H1 (cell line): ENCODE measurements at regions not wholly inside any gene's neighbourhood (a gene's known extent, or its start where the extent isn't known, plus 50 kb on each side); places are given as distances from the start of the nearest gene placed in this dataset.

Source experiments
- CTCF ChIA-PET: fragments of 300-600 bp; sonication (Branson Sonifier 250); formaldehyde crosslinking; loops from one replicate; lab custom pipeline; 2021; ENCODE audit not compliant: partially characterized antibody; lab: Charles Lee
- POLR2A ChIA-PET: fragments of 300-600 bp; sonication (Branson Sonifier 250); formaldehyde crosslinking; loops from one replicate; lab custom pipeline; 2021; ENCODE audit warnings: inconsistent platforms; ENCODE audit not compliant: partially characterized antibody; lab: Charles Lee
- DNase-seq, 2 experiments: peaks; one replicate each; pipeline versions ENCODE4 v3.0.0 to v3.0.0-alpha.2; 2010 to 2022; ENCODE audit warnings: low spot score in 2 of 2, low read depth in 1 of 2, mixed read lengths in 1 of 2
- FAIRE-seq: peaks from 2 replicates; lab custom pipeline; 2011; peaks lifted over from hg19 to GRCh38; lab: Jason Lieb, UNC
- H2AFZ ChIP-seq: 2 replicates; pipeline ENCODE4 v1.8.1; 2012; ENCODE audit warnings: low read length, inconsistent platforms
- H2AK5ac ChIP-seq: 2 replicates; pipeline ENCODE4 v1.6.1; 2013; ENCODE audit warnings: low read depth, low read length
- H2BK120ac ChIP-seq: replicated peaks from 2 replicates; pipeline ENCODE3; 2013; ENCODE audit warnings: low read depth, low read length, inconsistent platforms
- H2BK12ac ChIP-seq: 2 replicates; pipeline ENCODE4 v1.6.1; 2013; ENCODE audit warnings: low read depth, low read length
- H2BK15ac ChIP-seq: 2 replicates; pipeline ENCODE4 v1.6.1; 2013; ENCODE audit warnings: low read length
- H2BK20ac ChIP-seq: 2 replicates; pipeline ENCODE4 v1.6.1; 2013; ENCODE audit warnings: low read length
- H2BK5ac ChIP-seq: 2 replicates; pipeline ENCODE4 v1.6.1; 2013; ENCODE audit warnings: low read depth, low read length
- H3K14ac ChIP-seq: 2 replicates; pipeline ENCODE4 v1.6.1; 2013; ENCODE audit warnings: inconsistent platforms; ENCODE audit not compliant: insufficient read length
- H3K18ac ChIP-seq: 2 replicates; pipeline ENCODE4 v1.6.1; 2013; ENCODE audit warnings: low read length; ENCODE audit errors: extremely low read depth
- H3K23ac ChIP-seq: 2 replicates; pipeline ENCODE4 v1.6.1; 2013; ENCODE audit warnings: inconsistent platforms; ENCODE audit not compliant: insufficient read length
- H3K23me2 ChIP-seq: 2 replicates; pipeline ENCODE4 v1.6.1; 2013; ENCODE audit warnings: low read depth, low read length
- H3K27ac ChIP-seq: 2 replicates; pipeline ENCODE4 v1.6.1; 2011; ENCODE audit warnings: low read depth, low read length, inconsistent platforms
- H3K27me3 ChIP-seq, 4 experiments: replicated peaks in 1 of 4; 1 replicate in 1 of 4; 2 replicates in 3 of 4; pipeline versions ENCODE4 v1.6.1 to v1.8.1; 2011 to 2013; ENCODE audit warnings: low read length in 3 of 4, mild to moderate bottlenecking in 3 of 4, inconsistent platforms in 2 of 4, mixed read lengths in 2 of 4, moderate library complexity in 1 of 4; ENCODE audit not compliant: control insufficient read depth in 3 of 4, insufficient read depth in 3 of 4; ENCODE audit errors: extremely low read depth in 1 of 4
- H3K36me3 ChIP-seq, 4 experiments: 2 replicates each; pipeline versions ENCODE4 v1.6.1 to v1.8.1; 2011 to 2013; ENCODE audit warnings: mild to moderate bottlenecking in 4 of 4, low read length in 3 of 4, moderate library complexity in 2 of 4, control low read depth in 1 of 4, inconsistent platforms in 1 of 4; ENCODE audit not compliant: insufficient read depth in 4 of 4, control insufficient read depth in 2 of 4
- H3K4ac ChIP-seq: replicated peaks from 2 replicates; pipeline ENCODE3; 2013; ENCODE audit warnings: low read length, low read depth, mixed read lengths, inconsistent platforms; ENCODE audit not compliant: insufficient read length
- H3K4me1 ChIP-seq, 4 experiments: replicated peaks in 1 of 4; 1 replicate in 1 of 4; 2 replicates in 3 of 4; pipeline versions ENCODE4 v1.6.1 to v1.8.1; 2011 to 2013; ENCODE audit warnings: low read length in 3 of 4, inconsistent platforms in 2 of 4, mixed read lengths in 1 of 4; ENCODE audit not compliant: insufficient read depth in 4 of 4, control insufficient read depth in 3 of 4
- H3K4me2 ChIP-seq, 2 experiments: 2 replicates each; pipeline versions ENCODE4 v1.6.1 to v1.8.1; 2011 to 2013; ENCODE audit warnings: low read depth in 2 of 2, low read length in 2 of 2, control low read depth in 1 of 2, inconsistent platforms in 1 of 2, mild to moderate bottlenecking in 1 of 2; ENCODE audit not compliant: insufficient read depth in 1 of 2
- H3K4me3 ChIP-seq, 4 experiments: fragments of 200-600, 300-600 bp in 1 of 4; sonication (generic), shearing (Covaris generic), sonication (Bioruptor Twin) in 1 of 4; 2 replicates each; pipeline versions ENCODE4 v1.5.1 to v1.8.1; 2011 to 2016; ENCODE audit warnings: low read length in 4 of 4, low read depth in 3 of 4, control low read depth in 2 of 4, inconsistent platforms in 2 of 4, mild to moderate bottlenecking in 2 of 4, mixed read lengths in 1 of 4, moderate library complexity in 1 of 4; ENCODE audit not compliant: insufficient read depth in 2 of 4; ENCODE audit errors: extremely low read depth in 1 of 4
- H3K56ac ChIP-seq: replicated peaks from 2 replicates; pipeline ENCODE3; 2013; ENCODE audit warnings: low read depth, mild to moderate bottlenecking, mixed read lengths, low read length, inconsistent platforms; ENCODE audit not compliant: insufficient read length
- H3K79me1 ChIP-seq: 2 replicates; pipeline ENCODE4 v1.6.1; 2013; ENCODE audit warnings: low read depth, low read length, control low read depth
- H3K79me2 ChIP-seq, 2 experiments: 2 replicates each; pipeline versions ENCODE4 v1.6.1 to v1.8.1; 2012 to 2013; ENCODE audit warnings: low read length in 2 of 2, mild to moderate bottlenecking in 2 of 2, inconsistent platforms in 1 of 2; ENCODE audit not compliant: insufficient read depth in 2 of 2, control insufficient read depth in 1 of 2
- H3K9ac ChIP-seq, 4 experiments: replicated peaks in 1 of 4; 1 replicate in 1 of 4; 2 replicates in 3 of 4; pipeline versions ENCODE4 v1.6.1 to v1.8.1; 2011 to 2013; ENCODE audit warnings: low read depth in 3 of 4, low read length in 3 of 4, control low read depth in 2 of 4, mild to moderate bottlenecking in 2 of 4, moderate library complexity in 2 of 4, inconsistent platforms in 1 of 4; ENCODE audit errors: extremely low read depth in 1 of 4
- H3K9me3 ChIP-seq, 2 experiments: 2 replicates each; pipeline versions ENCODE4 v1.6.1 to v1.8.1; 2012 to 2013; ENCODE audit warnings: mild to moderate bottlenecking in 2 of 2, moderate library complexity in 2 of 2, control low read depth in 1 of 2, inconsistent platforms in 1 of 2, low read depth in 1 of 2, low read length in 1 of 2, mixed read lengths in 1 of 2; ENCODE audit not compliant: insufficient read depth in 2 of 2
- H4K20me1 ChIP-seq, 2 experiments: replicated peaks in 1 of 2; 2 replicates each; pipeline versions ENCODE3 to v1.8.1; 2011 to 2013; ENCODE audit warnings: inconsistent platforms in 2 of 2, low read length in 2 of 2, mild to moderate bottlenecking in 1 of 2; ENCODE audit not compliant: insufficient read depth in 2 of 2, control insufficient read depth in 1 of 2
- H4K5ac ChIP-seq: 2 replicates; pipeline ENCODE4 v1.6.1; 2013; ENCODE audit warnings: low read length, low read depth, mixed read lengths, inconsistent platforms; ENCODE audit not compliant: insufficient read length
- H4K8ac ChIP-seq: 2 replicates; pipeline ENCODE4 v1.8.0; 2013; ENCODE audit warnings: mild to moderate bottlenecking, moderate library complexity, low read length, inconsistent platforms; ENCODE audit not compliant: insufficient read depth; ENCODE audit errors: extremely low read depth
- H4K91ac ChIP-seq: replicated peaks from 2 replicates; pipeline ENCODE3; 2013; ENCODE audit warnings: low read length, mixed read lengths, inconsistent platforms; ENCODE audit not compliant: insufficient read length
- CBX5 ChIP-seq: fragments of 300-800, 300-1000 bp; sonication (generic); IDR thresholded peaks from 2 replicates; pipeline ENCODE4 v1.7.1; 2016; ENCODE audit warnings: antibody characterized with exemption, low read length, low read depth
- CEBPB ChIP-seq: IDR thresholded peaks from 2 replicates; pipeline ENCODE4 v1.6.1; 2012; ENCODE audit warnings: low read depth, low read length
- HDAC6 ChIP-seq: IDR thresholded peaks from one replicate; pipeline ENCODE4 v1.7.1; 2012; ENCODE audit warnings: low read depth, mild to moderate bottlenecking, inconsistent platforms, low read length, moderate library complexity
- SP2 ChIP-seq: IDR thresholded peaks from 2 replicates; pipeline ENCODE4 v1.6.1; 2012; ENCODE audit warnings: mild to moderate bottlenecking, low read length, inconsistent platforms
- TBP ChIP-seq: IDR thresholded peaks from 2 replicates; pipeline ENCODE4 v1.6.1; 2011; ENCODE audit warnings: low read depth, low read length, improper control_type of control experiment

DNA sequence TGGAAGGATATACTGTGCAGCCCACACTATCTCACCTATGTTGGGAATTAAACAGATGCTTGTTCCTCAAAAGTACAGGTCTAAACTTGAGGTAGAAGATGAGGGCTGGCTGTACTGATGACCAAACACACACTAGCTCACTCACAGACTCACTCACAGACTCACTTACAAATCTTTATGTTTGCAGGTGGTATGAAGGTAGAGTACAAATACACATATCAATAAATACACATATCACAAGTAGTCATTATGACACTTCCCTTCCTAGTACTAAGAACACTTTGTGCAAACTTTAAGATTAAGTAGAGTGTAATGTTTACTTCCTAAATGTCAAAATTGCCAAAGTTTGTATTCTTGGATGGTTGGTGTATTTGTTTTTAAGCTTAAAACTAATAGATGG, 155.4 kb upstream of the KCNQ5 start:
- H3K27me3 ChIP-seq = no peaks in the 10 kb centered on the region
- H3K14ac ChIP-seq = no peak overlapping the region
- H3K4me3 ChIP-seq = no peak overlapping the region
- POLR2A ChIA-PET = no interaction called here
- H2AK5ac ChIP-seq = no peak overlapping the region
- no peak overlapping the region for H4K91ac ChIP-seq
- H3K4ac ChIP-seq = no peak overlapping the region
- CTCF ChIA-PET = interaction anchor here (0.5 to 1.5 kb wide), 4 partner anchors 11 to 151 kb away, joined by 3 to 4 read pairs (median 3); no protein-coding TSS in a partner anchor
- no peaks in the 10 kb centered on the region for H3K36me3 ChIP-seq
- no peak overlapping the region for H2BK5ac ChIP-seq
- H3K23ac ChIP-seq = no peak overlapping the region
- peaks cover 7 to 8% of the 10 kb centered on the region in 2 experiments; a peak in 2 of 4 replicates for H3K9me3 ChIP-seq
- H2BK20ac ChIP-seq = no peak overlapping the region
- H4K5ac ChIP-seq = no peak overlapping the region
- no peak overlapping the region for H3K27ac ChIP-seq
- no peak overlapping the region for H4K8ac ChIP-seq
- TF ChIP-seq TBP = no peak
- TF ChIP-seq SP2 = no peak
- TF ChIP-seq CEBPB = no peak
- no peak for TF ChIP-seq HDAC6
- TF ChIP-seq CBX5 = no peak
- TF ChIP-seq, all 59 proteins: peak for 0
- no peaks in the 10 kb centered on the region for H3K23me2 ChIP-seq
- H2BK120ac ChIP-seq = no peak overlapping the region
- H3K18ac ChIP-seq = no peak overlapping the region
- no peaks in the 10 kb centered on the region for H4K20me1 ChIP-seq
- H3K79me1 ChIP-seq = no peaks in the 10 kb centered on the region
- H3K4me1 ChIP-seq = no peaks in the 10 kb centered on the region
- no peak overlapping the region for H3K9ac ChIP-seq
- H3K4me2 ChIP-seq = no peak overlapping the region
- H3K56ac ChIP-seq = no peak overlapping the region
- H2BK15ac ChIP-seq = no peak overlapping the region
- DNase-seq (no peak), FAIRE-seq (no peak)
- no peak overlapping the region for H2BK12ac ChIP-seq
- H2AFZ ChIP-seq = no peak overlapping the region
- H3K79me2 ChIP-seq = no peaks in the 10 kb centered on the region
